Activated CD8-positive, alpha-beta memory T cell treated with anti-CD3 and anti-CD28 coated beads, Interleukin-2, amount 50 U/mL, for 24 hours (primary cell): ENCODE measurements at regions not wholly inside any gene's neighbourhood (a gene's known extent, or its start where the extent isn't known, plus 50 kb on each side); places are given as distances from the start of the nearest gene placed in this dataset.

Experiments
- DNase-seq: peaks from one replicate; pipeline ENCODE4 v3.0.0-alpha.2; 2020; ENCODE audit errors: extremely low read depth

GRCh38 chr2:217477583-217477982 lies 525.2 kb downstream of the TNS1 start:
- no peak for DNase-seq

GRCh38 chr2:217475791-217476190 lies 527.0 kb downstream of the TNS1 start:
- DNase-seq: no peak

GRCh38 chr2:217475101-217475500 lies 527.7 kb downstream of the TNS1 start:
- no peak for DNase-seq

- DNase-seq: no peak
These were observed 531.5 kb downstream of the TNS1 start for GRCh38 chr2:217471319-217471718.

GRCh38 chr2:217469203-217469810 lies 533.5 kb downstream of the TNS1 start:
- DNase-seq: no peak

- no peak for DNase-seq
These were observed 534.6 kb downstream of the TNS1 start for GRCh38 chr2:217468042-217468830.

GRCh38 chr2:217467331-217467730 lies 535.5 kb downstream of the TNS1 start:
- DNase-seq: no peak

- DNase-seq: no peak
These were observed 536.0 kb downstream of the TNS1 start for GRCh38 chr2:217466805-217467204.

GRCh38 chr2:217466104-217466503 lies 536.7 kb downstream of the TNS1 start:
- no peak for DNase-seq

GRCh38 chr2:217465100-217465499 lies 537.7 kb downstream of the TNS1 start:
- DNase-seq: no peak

- DNase-seq: no peak
These were observed 539.3 kb downstream of the TNS1 start for GRCh38 chr2:217463402-217464075.

GRCh38 chr2:217462121-217462520 lies 540.7 kb downstream of the TNS1 start:
- DNase-seq: no peak

GRCh38 chr2:217461674-217462073 lies 541.1 kb downstream of the TNS1 start:
- DNase-seq: no peak

GRCh38 chr2:217459680-217460405 lies 543.0 kb downstream of the TNS1 start:
- DNase-seq: no peak

- no peak for DNase-seq
These were observed 543.8 kb downstream of the TNS1 start for GRCh38 chr2:217459016-217459415.

- no peak for DNase-seq
These were observed 546.8 kb downstream of the TNS1 start for GRCh38 chr2:217456016-217456415.

- no peak for DNase-seq
These were observed 549.9 kb downstream of the TNS1 start for GRCh38 chr2:217452928-217453327.

- no peak for DNase-seq
These were observed 551.1 kb downstream of the TNS1 start for GRCh38 chr2:217451666-217452065.

- DNase-seq: no peak
These were observed 553.4 kb downstream of the TNS1 start for GRCh38 chr2:217449444-217449843.

- no peak for DNase-seq
These were observed 553.9 kb downstream of the TNS1 start for GRCh38 chr2:217448860-217449259.

GRCh38 chr2:217445723-217446122 lies 557.1 kb downstream of the TNS1 start:
- DNase-seq: no peak

GRCh38 chr2:217444932-217445331 lies 557.9 kb downstream of the TNS1 start:
- DNase-seq: no peak
